BLaER1 (cell line): ENCODE measurements at regions not wholly inside any gene's neighbourhood (a gene's known extent, or its start where the extent isn't known, plus 50 kb on each side); places are given as distances from the start of the nearest gene placed in this dataset.

ENCODE experiments used
- H3K27ac ChIP-seq: shearing (Covaris generic); formaldehyde crosslinking; 2 replicates; pipeline ENCODE4 v1.8.1; 2022
- H3K27me3 ChIP-seq: shearing (Covaris generic); formaldehyde crosslinking; 2 replicates; pipeline ENCODE4 v1.8.1; 2022
- H3K36me3 ChIP-seq: shearing (Covaris generic); formaldehyde crosslinking; 2 replicates; pipeline ENCODE4 v1.8.1; 2022
- H3K4me1 ChIP-seq: shearing (Covaris generic); formaldehyde crosslinking; 2 replicates; pipeline ENCODE4 v1.8.1; 2022
- H3K4me2 ChIP-seq: shearing (Covaris generic); formaldehyde crosslinking; 2 replicates; pipeline ENCODE4 v1.8.1; 2022
- H3K4me3 ChIP-seq: shearing (Covaris generic); formaldehyde crosslinking; 2 replicates; pipeline ENCODE4 v1.8.1; 2022
- H3K9ac ChIP-seq: shearing (Covaris generic); formaldehyde crosslinking; 2 replicates; pipeline ENCODE4 v1.8.1; 2022
- H3K9me3 ChIP-seq: shearing (Covaris generic); formaldehyde crosslinking; 2 replicates; pipeline ENCODE4 v1.8.1; 2022
- H4K20me1 ChIP-seq: shearing (Covaris generic); formaldehyde crosslinking; 2 replicates; pipeline ENCODE4 v1.8.1; 2022
- Cebpa-rat ChIP-seq: shearing (Covaris generic); IDR thresholded peaks from 2 replicates; pipeline ENCODE4 v1.8.1; 2022

GRCh38 chr6:156033598-156033997 is 578.0 kb upstream of the NOX3 start:
- TF ChIP-seq Cebpa-rat: no peak
- peaks cover 18% of the 10 kb centered on the region for H3K4me1 ChIP-seq
- no peaks in the 10 kb centered on the region for H3K36me3 ChIP-seq
- H4K20me1 ChIP-seq: no peaks in the 10 kb centered on the region
- H3K27me3 ChIP-seq: no peaks in the 10 kb centered on the region
- no peak overlapping the region for H3K9ac ChIP-seq
- no peak overlapping the region for H3K4me3 ChIP-seq
- no peak overlapping the region for H3K4me2 ChIP-seq
- no peak overlapping the region for H3K27ac ChIP-seq
- peaks cover 8% of the 10 kb centered on the region for H3K9me3 ChIP-seq

GRCh38 chr6:156031516-156031915 is 575.9 kb upstream of the NOX3 start:
- Histone ChIP-seq H3K9ac (no peak overlapping the region), H3K4me1 (peaks cover 22% of the 10 kb centered on the region), H3K27ac (no peak overlapping the region), H3K4me3 (no peak overlapping the region), H4K20me1 (no peaks in the 10 kb centered on the region), H3K9me3 (peaks cover 8% of the 10 kb centered on the region), H3K36me3 (no peaks in the 10 kb centered on the region), H3K4me2 (peak overlapping the region; percentile 25; the same call in 1 of the 2 replicates), H3K27me3 (no peaks in the 10 kb centered on the region)
- TF ChIP-seq Cebpa-rat: no peak

GRCh38 chr6:156030053-156030452 is 574.4 kb upstream of the NOX3 start:
- no peaks in the 10 kb centered on the region for H3K36me3 ChIP-seq
- no peak for TF ChIP-seq Cebpa-rat

GRCh38 chr6:156029286-156029985 is 573.8 kb upstream of the NOX3 start:
- Histone ChIP-seq H3K27me3 (no peaks in the 10 kb centered on the region), H3K4me1 (peaks cover 22% of the 10 kb centered on the region), H3K27ac (no peak overlapping the region), H3K36me3 (no peaks in the 10 kb centered on the region), H3K9ac (no peak overlapping the region), H3K9me3 (peaks cover 20% of the 10 kb centered on the region), H3K4me3 (no peak overlapping the region), H3K4me2 (peak overlapping the region; percentile 35; the same call in 1 of the 2 replicates), H4K20me1 (no peaks in the 10 kb centered on the region)
- no peak for TF ChIP-seq Cebpa-rat

More at GRCh38 chr6:156030053-156030452, 574.4 kb upstream of the NOX3 start:
- Histone ChIP-seq H3K4me3 (no peak overlapping the region), H3K9ac (no peak overlapping the region), H3K4me2 (no peak overlapping the region), H3K27ac (no peak overlapping the region), H3K4me1 (peaks cover 22% of the 10 kb centered on the region), H3K27me3 (no peaks in the 10 kb centered on the region), H3K9me3 (peaks cover 16% of the 10 kb centered on the region), H4K20me1 (no peaks in the 10 kb centered on the region)

GRCh38 chr6:156028335-156029131 is 572.9 kb upstream of the NOX3 start:
- Histone ChIP-seq H3K27ac (0 out of 2 replicates have a peak overlapping the region, but pooled peaks have one; percentile 14), H3K36me3 (no peaks in the 10 kb centered on the region), H3K9ac (no peak overlapping the region; the same call in 1 of the 2 replicates), H3K4me3 (no peak overlapping the region), H3K4me1 (peaks cover 22% of the 10 kb centered on the region), H4K20me1 (no peaks in the 10 kb centered on the region), H3K4me2 (peak overlapping the region; percentile 35), H3K9me3 (peaks cover 16% of the 10 kb centered on the region), H3K27me3 (no peaks in the 10 kb centered on the region)
- TF ChIP-seq Cebpa-rat: no peak

GRCh38 chr6:156027248-156027626 is 571.6 kb upstream of the NOX3 start:
- Histone ChIP-seq H3K27ac (no peak overlapping the region), H3K4me3 (no peak overlapping the region), H3K36me3 (no peaks in the 10 kb centered on the region), H3K4me1 (peaks cover 22% of the 10 kb centered on the region), H4K20me1 (no peaks in the 10 kb centered on the region), H3K4me2 (no peak overlapping the region), H3K9me3 (peaks cover 17% of the 10 kb centered on the region), H3K9ac (no peak overlapping the region), H3K27me3 (no peaks in the 10 kb centered on the region)
- TF ChIP-seq Cebpa-rat: no peak

- no peaks in the 10 kb centered on the region for H4K20me1 ChIP-seq
Measured at GRCh38 chr6:156026486-156027247, 571.0 kb upstream of the NOX3 start.

GRCh38 chr6:156024339-156024738 is 568.7 kb upstream of the NOX3 start:
- H3K9me3 ChIP-seq: peaks cover 17% of the 10 kb centered on the region
- no peaks in the 10 kb centered on the region for H4K20me1 ChIP-seq
- H3K9ac ChIP-seq: no peak overlapping the region
- no peak for TF ChIP-seq Cebpa-rat
- H3K27me3 ChIP-seq: no peaks in the 10 kb centered on the region
- H3K4me1 ChIP-seq: peaks cover 12% of the 10 kb centered on the region
- no peaks in the 10 kb centered on the region for H3K36me3 ChIP-seq
- H3K4me2 ChIP-seq: no peak overlapping the region
- no peak overlapping the region for H3K4me3 ChIP-seq
- no peak overlapping the region for H3K27ac ChIP-seq

More at GRCh38 chr6:156026486-156027247, 571.0 kb upstream of the NOX3 start:
- Histone ChIP-seq H3K36me3 (no peaks in the 10 kb centered on the region), H3K9ac (no peak overlapping the region), H3K4me3 (no peak overlapping the region), H3K4me2 (no peak overlapping the region), H3K4me1 (peaks cover 20% of the 10 kb centered on the region), H3K27me3 (no peaks in the 10 kb centered on the region), H3K9me3 (peaks cover 17% of the 10 kb centered on the region), H3K27ac (no peak overlapping the region)
- no peak for TF ChIP-seq Cebpa-rat

GRCh38 chr6:156021746-156022396 is 566.2 kb upstream of the NOX3 start:
- no peak overlapping the region for H3K4me2 ChIP-seq
- no peak overlapping the region for H3K27ac ChIP-seq
- no peaks in the 10 kb centered on the region for H3K36me3 ChIP-seq
- H3K9ac ChIP-seq: no peak overlapping the region
- no peak overlapping the region for H3K4me3 ChIP-seq
- H3K4me1 ChIP-seq: no peaks in the 10 kb centered on the region
- peaks cover 17% of the 10 kb centered on the region for H3K9me3 ChIP-seq
- no peak for TF ChIP-seq Cebpa-rat
- no peaks in the 10 kb centered on the region for H3K27me3 ChIP-seq
- H4K20me1 ChIP-seq: no peaks in the 10 kb centered on the region
